Parathyroid adenoma (tissue), 2 donors: ENCODE measurements at regions not wholly inside any gene's neighbourhood (a gene's known extent, or its start where the extent isn't known, plus 50 kb on each side); places are given as distances from the start of the nearest gene placed in this dataset.

Experiments used
- H2AFZ ChIP-seq: fragments of 300-600 bp; sonication (generic); one replicate; pipeline ENCODE4 v1.7.0; 2017; ENCODE audit warnings: antibody characterized with exemption, mild to moderate bottlenecking
- H3K27ac ChIP-seq: fragments of 300-600 bp; sonication (generic); one replicate; pipeline ENCODE4 v1.7.0; 2017
- H3K27me3 ChIP-seq: fragments of 300-600 bp; sonication (generic); one replicate; pipeline ENCODE4 v1.7.0; 2017; ENCODE audit warnings: low read length; ENCODE audit not compliant: control insufficient read depth, insufficient read depth
- H3K36me3 ChIP-seq: fragments of 300-600 bp; sonication (generic); one replicate; pipeline ENCODE4 v1.7.0; 2017; ENCODE audit warnings: low read length; ENCODE audit not compliant: control insufficient read depth, insufficient read depth
- H3K4me1 ChIP-seq: fragments of 300-600 bp; sonication (generic); one replicate; pipeline ENCODE4 v1.7.0; 2017; ENCODE audit warnings: control low read depth
- H3K4me2 ChIP-seq: fragments of 300-600 bp; sonication (generic); one replicate; pipeline ENCODE4 v1.7.0; 2017; ENCODE audit warnings: low read length
- H3K4me3 ChIP-seq: fragments of 300-600 bp; sonication (generic); one replicate; pipeline ENCODE4 v1.7.0; 2017; ENCODE audit warnings: low read depth, low read length
- H3K79me2 ChIP-seq: fragments of 300-600 bp; sonication (generic); one replicate; pipeline ENCODE4 v1.7.0; 2017; ENCODE audit warnings: control low read depth
- H3K9ac ChIP-seq: fragments of 300-600 bp; sonication (generic); one replicate; pipeline ENCODE4 v1.7.0; 2017; ENCODE audit warnings: mild to moderate bottlenecking
- H3K9me3 ChIP-seq: fragments of 300-600 bp; sonication (generic); one replicate; pipeline ENCODE4 v1.7.0; 2017; ENCODE audit warnings: low read length; ENCODE audit not compliant: control insufficient read depth
- TF ChIP-seq, protein P1 (sequence below): fragments of 300-600 bp; sonication (generic); IDR thresholded peaks from one replicate; pipeline ENCODE4 v1.7.0; 2017; ENCODE audit warnings: antibody characterized with exemption, mild to moderate bottlenecking
- donor health status: primary hyperparathyroidism.

DNA sequence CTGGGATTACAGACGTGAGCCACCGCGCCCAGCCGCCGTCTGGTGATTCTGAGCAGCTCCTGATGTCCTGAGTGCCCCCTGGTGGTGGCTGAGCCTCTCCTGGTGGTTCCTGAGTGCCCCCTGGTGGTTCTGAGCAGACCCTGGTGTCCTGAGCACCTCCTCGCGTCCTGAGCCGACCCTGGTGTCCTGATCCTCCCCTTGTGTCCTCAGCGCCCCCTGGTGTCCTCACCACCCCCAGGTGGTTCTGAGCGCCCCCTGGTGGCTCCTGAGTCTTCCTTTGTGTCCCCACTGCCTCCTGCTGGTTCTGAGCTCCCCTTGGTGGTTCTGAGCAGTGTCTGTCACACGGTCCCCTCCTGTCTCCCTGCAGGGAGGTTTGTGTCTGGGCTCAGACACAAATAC, 1304.9 kb downstream of the TMEM121 start:
- TF ChIP-seq, protein P1, sequence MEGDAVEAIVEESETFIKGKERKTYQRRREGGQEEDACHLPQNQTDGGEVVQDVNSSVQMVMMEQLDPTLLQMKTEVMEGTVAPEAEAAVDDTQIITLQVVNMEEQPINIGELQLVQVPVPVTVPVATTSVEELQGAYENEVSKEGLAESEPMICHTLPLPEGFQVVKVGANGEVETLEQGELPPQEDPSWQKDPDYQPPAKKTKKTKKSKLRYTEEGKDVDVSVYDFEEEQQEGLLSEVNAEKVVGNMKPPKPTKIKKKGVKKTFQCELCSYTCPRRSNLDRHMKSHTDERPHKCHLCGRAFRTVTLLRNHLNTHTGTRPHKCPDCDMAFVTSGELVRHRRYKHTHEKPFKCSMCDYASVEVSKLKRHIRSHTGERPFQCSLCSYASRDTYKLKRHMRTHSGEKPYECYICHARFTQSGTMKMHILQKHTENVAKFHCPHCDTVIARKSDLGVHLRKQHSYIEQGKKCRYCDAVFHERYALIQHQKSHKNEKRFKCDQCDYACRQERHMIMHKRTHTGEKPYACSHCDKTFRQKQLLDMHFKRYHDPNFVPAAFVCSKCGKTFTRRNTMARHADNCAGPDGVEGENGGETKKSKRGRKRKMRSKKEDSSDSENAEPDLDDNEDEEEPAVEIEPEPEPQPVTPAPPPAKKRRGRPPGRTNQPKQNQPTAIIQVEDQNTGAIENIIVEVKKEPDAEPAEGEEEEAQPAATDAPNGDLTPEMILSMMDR, result no peak
- Histone ChIP-seq H2AFZ (no peak overlapping the region), H3K36me3 (no peaks in the 10 kb centered on the region), H3K27ac (no peak overlapping the region), H3K79me2 (no peaks in the 10 kb centered on the region), H3K27me3 (no peaks in the 10 kb centered on the region), H3K9me3 (no peaks in the 10 kb centered on the region), H3K9ac (no peak overlapping the region), H3K4me3 (no peak overlapping the region), H3K4me1 (no peaks in the 10 kb centered on the region), H3K4me2 (no peak overlapping the region)

DNA sequence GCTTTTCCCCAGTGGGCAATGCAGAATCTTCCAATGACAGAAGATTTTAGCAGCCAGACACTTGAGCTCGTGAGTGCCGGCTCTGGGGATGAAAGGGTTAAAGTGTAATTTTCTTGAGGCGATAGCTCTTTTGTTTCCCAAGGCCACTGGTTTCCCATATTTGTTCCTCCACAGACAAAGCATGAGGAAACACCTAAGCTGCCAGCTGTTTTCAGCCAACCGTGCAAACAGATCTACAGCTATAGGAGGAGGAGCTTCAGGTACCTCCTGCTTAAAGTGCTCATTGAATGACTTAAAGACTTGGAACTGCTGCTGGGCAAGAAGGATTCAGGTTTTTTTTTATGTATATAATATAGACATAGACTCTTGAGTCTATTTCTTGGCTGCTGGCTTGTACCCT, 1311.5 kb downstream of the TMEM121 start:
- TF ChIP-seq, protein P1, result no peak
- no peak overlapping the region for H3K9ac ChIP-seq
- no peaks in the 10 kb centered on the region for H3K4me1 ChIP-seq
- H3K4me3 ChIP-seq, result no peak overlapping the region
- no peak overlapping the region for H2AFZ ChIP-seq
- H3K36me3 ChIP-seq, result no peaks in the 10 kb centered on the region
- H3K27me3 ChIP-seq, result no peaks in the 10 kb centered on the region
- no peaks in the 10 kb centered on the region for H3K79me2 ChIP-seq
- no peak overlapping the region for H3K27ac ChIP-seq
- no peak overlapping the region for H3K4me2 ChIP-seq
- H3K9me3 ChIP-seq, result no peaks in the 10 kb centered on the region

DNA sequence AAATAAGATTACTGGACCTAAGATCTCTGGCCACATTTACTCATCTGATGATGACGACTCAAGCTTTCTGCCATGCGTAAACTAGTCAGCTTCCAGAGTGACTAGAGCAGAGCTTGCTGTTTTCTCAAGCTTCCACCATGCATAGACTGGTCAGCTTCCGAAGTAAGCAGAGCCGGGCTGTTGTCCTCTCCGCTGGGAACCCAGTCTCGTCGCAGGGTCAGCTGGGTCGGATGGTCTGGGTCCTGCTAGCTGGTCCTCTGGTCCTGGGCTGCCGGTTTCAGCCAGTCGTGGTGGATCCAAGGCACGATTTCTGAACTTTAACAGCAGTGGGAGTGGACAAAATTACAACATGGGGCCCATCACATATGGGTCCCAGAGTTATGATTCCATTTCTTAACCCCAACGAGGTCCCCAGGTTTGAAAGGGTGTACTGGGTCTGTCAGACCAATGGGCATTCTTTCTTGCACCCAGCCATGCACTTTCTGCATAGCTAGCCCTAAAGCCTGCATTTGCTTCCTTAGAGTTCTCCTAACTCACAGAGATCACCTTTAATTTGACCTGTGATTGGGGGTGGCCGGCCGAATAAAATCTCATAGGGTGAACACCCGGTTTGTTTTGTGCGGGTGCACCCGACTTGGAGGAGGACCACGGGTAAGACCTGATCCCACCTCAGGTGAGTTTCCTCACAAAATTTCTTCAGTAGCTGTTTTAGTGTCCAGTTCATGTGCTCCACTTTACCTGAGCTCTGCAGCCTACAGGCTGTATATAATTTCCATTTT, 1312.8 kb downstream of the TMEM121 start:
- H3K9me3 ChIP-seq, result no peaks in the 10 kb centered on the region
- H3K4me2 ChIP-seq, result no peak overlapping the region
- no peak overlapping the region for H3K4me3 ChIP-seq
- H3K9ac ChIP-seq, result no peak overlapping the region
- H3K79me2 ChIP-seq, result no peaks in the 10 kb centered on the region
- H3K27me3 ChIP-seq, result no peaks in the 10 kb centered on the region
- TF ChIP-seq, protein P1, result no peak
- H2AFZ ChIP-seq, result no peak overlapping the region
- no peak overlapping the region for H3K27ac ChIP-seq
- no peaks in the 10 kb centered on the region for H3K4me1 ChIP-seq
- H3K36me3 ChIP-seq, result no peaks in the 10 kb centered on the region

- Histone ChIP-seq H3K79me2 (no peaks in the 10 kb centered on the region), H3K4me1 (no peaks in the 10 kb centered on the region), H3K4me2 (no peak overlapping the region), H3K9me3 (no peaks in the 10 kb centered on the region), H2AFZ (no peak overlapping the region), H3K27ac (no peak overlapping the region), H3K36me3 (no peaks in the 10 kb centered on the region), H3K4me3 (no peak overlapping the region), H3K9ac (no peak overlapping the region), H3K27me3 (no peaks in the 10 kb centered on the region)
- TF ChIP-seq, protein P1, result no peak
Observed at GRCh38 chr14:106840258-106840657, 1313.9 kb downstream of the TMEM121 start.

DNA sequence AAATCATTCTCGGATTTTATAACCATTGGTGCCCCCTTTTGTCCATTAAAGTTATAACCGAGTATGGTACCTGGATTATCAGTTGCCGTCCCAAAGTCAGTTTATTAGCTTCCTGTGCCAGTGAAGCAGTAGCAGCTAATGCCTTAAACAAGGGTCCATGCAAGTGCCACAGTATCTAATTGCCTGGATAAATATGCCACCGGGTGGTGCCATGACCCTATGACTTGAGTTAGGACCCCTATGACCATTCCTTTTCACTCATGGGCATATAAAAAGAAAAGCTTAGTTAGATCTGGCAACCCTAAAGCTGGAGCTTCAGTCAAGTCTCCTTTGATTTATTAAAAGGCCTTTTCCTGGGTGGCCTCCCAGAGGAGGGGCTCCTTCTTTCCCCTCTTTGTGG, 1314.6 kb downstream of the TMEM121 start:
- Histone ChIP-seq H3K36me3 (no peaks in the 10 kb centered on the region), H3K79me2 (no peaks in the 10 kb centered on the region), H3K9me3 (no peaks in the 10 kb centered on the region), H3K9ac (no peak overlapping the region), H3K27ac (no peak overlapping the region), H2AFZ (no peak overlapping the region), H3K4me2 (no peak overlapping the region), H3K4me1 (no peaks in the 10 kb centered on the region), H3K4me3 (no peak overlapping the region), H3K27me3 (no peaks in the 10 kb centered on the region)
- TF ChIP-seq, protein P1, result no peak
